ENCODE measurements at regions not wholly inside any gene's neighbourhood (a gene's known extent, or its start where the extent isn't known, plus 50 kb on each side); places are given as distances from the start of the nearest gene placed in this dataset.

GRCh38 chr11:25992294-25992693 lies 339.6 kb upstream of the ANO3 start:
- no peaks in the 10 kb centered on the region for H3K36me3 ChIP-seq (replicated peaks in 1 of 2; ENCODE audit: control insufficient read depth in 1 of 2, insufficient read depth in 2 of 2, low read length in 1 of 2)
- H3K27me3 ChIP-seq (ENCODE audit: insufficient read depth), result no peaks in the 10 kb centered on the region
- TF ChIP-seq RFX5 (IDR thresholded peaks at IDR 0.05; ENCODE audit: low read length), result no peak
- TF ChIP-seq NFIC (IDR thresholded peaks at IDR 0.05; ENCODE audit: borderline replicate concordance), result no peak
- TF ChIP-seq ZBTB33 (IDR thresholded peaks at IDR 0.05; ENCODE audit: borderline replicate concordance, low read depth), result no peak
- TF ChIP-seq FOSL2 (IDR thresholded peaks at IDR 0.05; ENCODE audit: borderline replicate concordance, low read depth), result no peak
- TF ChIP-seq TCF12 (IDR thresholded peaks at IDR 0.05), result no peak
- no peak for TF ChIP-seq TAF1 (IDR thresholded peaks at IDR 0.05; ENCODE audit: borderline replicate concordance, low read depth, low read length)
- no peak for TF ChIP-seq USF1 (IDR thresholded peaks at IDR 0.05; ENCODE audit: borderline replicate concordance, low read depth)
- TF ChIP-seq CTCF (IDR thresholded peaks at IDR 0.05), result no peak
- TF ChIP-seq RAD21 (IDR thresholded peaks at IDR 0.05; ENCODE audit: low read length), result no peak
- TF ChIP-seq, protein P1, sequence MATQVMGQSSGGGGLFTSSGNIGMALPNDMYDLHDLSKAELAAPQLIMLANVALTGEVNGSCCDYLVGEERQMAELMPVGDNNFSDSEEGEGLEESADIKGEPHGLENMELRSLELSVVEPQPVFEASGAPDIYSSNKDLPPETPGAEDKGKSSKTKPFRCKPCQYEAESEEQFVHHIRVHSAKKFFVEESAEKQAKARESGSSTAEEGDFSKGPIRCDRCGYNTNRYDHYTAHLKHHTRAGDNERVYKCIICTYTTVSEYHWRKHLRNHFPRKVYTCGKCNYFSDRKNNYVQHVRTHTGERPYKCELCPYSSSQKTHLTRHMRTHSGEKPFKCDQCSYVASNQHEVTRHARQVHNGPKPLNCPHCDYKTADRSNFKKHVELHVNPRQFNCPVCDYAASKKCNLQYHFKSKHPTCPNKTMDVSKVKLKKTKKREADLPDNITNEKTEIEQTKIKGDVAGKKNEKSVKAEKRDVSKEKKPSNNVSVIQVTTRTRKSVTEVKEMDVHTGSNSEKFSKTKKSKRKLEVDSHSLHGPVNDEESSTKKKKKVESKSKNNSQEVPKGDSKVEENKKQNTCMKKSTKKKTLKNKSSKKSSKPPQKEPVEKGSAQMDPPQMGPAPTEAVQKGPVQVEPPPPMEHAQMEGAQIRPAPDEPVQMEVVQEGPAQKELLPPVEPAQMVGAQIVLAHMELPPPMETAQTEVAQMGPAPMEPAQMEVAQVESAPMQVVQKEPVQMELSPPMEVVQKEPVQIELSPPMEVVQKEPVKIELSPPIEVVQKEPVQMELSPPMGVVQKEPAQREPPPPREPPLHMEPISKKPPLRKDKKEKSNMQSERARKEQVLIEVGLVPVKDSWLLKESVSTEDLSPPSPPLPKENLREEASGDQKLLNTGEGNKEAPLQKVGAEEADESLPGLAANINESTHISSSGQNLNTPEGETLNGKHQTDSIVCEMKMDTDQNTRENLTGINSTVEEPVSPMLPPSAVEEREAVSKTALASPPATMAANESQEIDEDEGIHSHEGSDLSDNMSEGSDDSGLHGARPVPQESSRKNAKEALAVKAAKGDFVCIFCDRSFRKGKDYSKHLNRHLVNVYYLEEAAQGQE (IDR thresholded peaks at IDR 0.05; ENCODE audit: low read depth, low read length), result no peak
- no peak for TF ChIP-seq SMC3 (IDR thresholded peaks at IDR 0.05; ENCODE audit: low read depth, low read length)
- no peak for TF ChIP-seq NRF1 (IDR thresholded peaks at IDR 0.05; ENCODE audit: low read depth, low read length)
- no peak for TF ChIP-seq ELF1 (IDR thresholded peaks at IDR 0.05)
- TF ChIP-seq GABPA (IDR thresholded peaks at IDR 0.05; ENCODE audit: low read depth), result no peak
- no peak for TF ChIP-seq FOXJ3 (CRISPR knock-in tag; IDR thresholded peaks at IDR 0.05)
- no peak for TF ChIP-seq GATA2 (CRISPR knock-in tag; IDR thresholded peaks at IDR 0.05)
- no peak for TF ChIP-seq EZH2phosphoT487 (IDR thresholded peaks at IDR 0.05; ENCODE audit: borderline replicate concordance, low read depth)
- H3F3A ChIP-seq (replicated peaks; ENCODE audit: insufficient read depth), result no peaks in the 10 kb centered on the region
- WGBS (ENCODE audit: low lambda C conversion rate), result 78% methylated on average over 3 of the region's 3 CpGs
- no peak overlapping the region for H2AFZ ChIP-seq (ENCODE audit: low read depth)
- no peak overlapping the region for H3K27ac ChIP-seq (ENCODE audit: low read depth in 2 of 2, low read length in 1 of 2)
- ChIA-PET POLR2A (no interaction called here), CTCF (interaction anchor here (0.8 to 2.0 kb wide), 2 partner anchors 8 to 10 kb away, joined by 3 to 9 read pairs; no protein-coding TSS in a partner anchor)
- H3K9me3 ChIP-seq, result no peaks in the 10 kb centered on the region
- H3K9ac ChIP-seq, result no peak overlapping the region
- H3K79me2 ChIP-seq (ENCODE audit: insufficient read depth), result no peaks in the 10 kb centered on the region
- no peaks in the 10 kb centered on the region for H4K20me1 ChIP-seq (ENCODE audit: insufficient read depth)
- H3K4me2 ChIP-seq, result no peak overlapping the region
- no peaks in the 10 kb centered on the region for H3K9me2 ChIP-seq
- no peak overlapping the region for H3K4me3 ChIP-seq (ENCODE audit: low read depth in 2 of 2, low read length in 1 of 2)
- no peak for DNase-seq
- no peaks in the 10 kb centered on the region; a peak in 1 of 4 replicates for H3K4me1 ChIP-seq (ENCODE audit: control insufficient read depth in 1 of 2, insufficient read depth in 2 of 2, low read depth in 1 of 2, low read length in 1 of 2)

Data from SK-N-SH (cell line).